SK-N-SH (cell line): ENCODE measurements at regions not wholly inside any gene's neighbourhood (a gene's known extent, or its start where the extent isn't known, plus 50 kb on each side); places are given as distances from the start of the nearest gene placed in this dataset.

Experiments used
- ELF1 ChIP-seq: IDR thresholded peaks from 2 replicates; pipeline ENCODE4 v1.4.0; 2012
- EP300 ChIP-seq, 2 experiments: IDR thresholded peaks; 2 replicates each; pipeline versions ENCODE4 v1.4.0 to v1.6.1; 2012; ENCODE audit warnings: borderline replicate concordance in 1 of 2, low read depth in 1 of 2, low read length in 1 of 2
- RFX5 ChIP-seq: IDR thresholded peaks from 2 replicates; pipeline ENCODE4 v1.6.1; 2012; ENCODE audit warnings: mild to moderate bottlenecking, improper control_type of control experiment, low read length
- SIN3A ChIP-seq: IDR thresholded peaks from 2 replicates; pipeline ENCODE4 v1.6.1; 2012; ENCODE audit warnings: low read depth, mild to moderate bottlenecking, low read length, moderate library complexity, borderline replicate concordance
- SMC3 ChIP-seq: IDR thresholded peaks from 2 replicates; pipeline ENCODE4 v1.6.1; 2012; ENCODE audit warnings: low read depth, low read length, improper control_type of control experiment
- TEAD4 ChIP-seq: IDR thresholded peaks from 2 replicates; pipeline ENCODE4 v1.4.0; 2012; ENCODE audit warnings: mild to moderate bottlenecking, borderline replicate concordance; ENCODE audit not compliant: insufficient read depth
- YY1 ChIP-seq: IDR thresholded peaks from 2 replicates; pipeline ENCODE4 v1.4.0; 2012; ENCODE audit warnings: low read depth, mild to moderate bottlenecking
- ZBTB33 ChIP-seq: IDR thresholded peaks from 2 replicates; pipeline ENCODE4 v1.4.0; 2012; ENCODE audit warnings: low read depth, borderline replicate concordance

- TF ChIP-seq RFX5 (no peak), ELF1 (no peak), YY1 (no peak), ZBTB33 (no peak), TEAD4 (no peak), EP300 (IDR thresholded peaks at IDR 0.05; ENCODE audit: borderline replicate concordance in 1 of 2, low read depth in 1 of 2, low read length in 1 of 2) (no peak), SIN3A (no peak), SMC3 (no peak)
Measured at GRCh38 chr2:216570357-216570756, 62.9 kb upstream of the IGFBP2 start.
